ENCODE measurements at regions not wholly inside any gene's neighbourhood (a gene's known extent, or its start where the extent isn't known, plus 50 kb on each side); places are given as distances from the start of the nearest gene placed in this dataset.

DNA sequence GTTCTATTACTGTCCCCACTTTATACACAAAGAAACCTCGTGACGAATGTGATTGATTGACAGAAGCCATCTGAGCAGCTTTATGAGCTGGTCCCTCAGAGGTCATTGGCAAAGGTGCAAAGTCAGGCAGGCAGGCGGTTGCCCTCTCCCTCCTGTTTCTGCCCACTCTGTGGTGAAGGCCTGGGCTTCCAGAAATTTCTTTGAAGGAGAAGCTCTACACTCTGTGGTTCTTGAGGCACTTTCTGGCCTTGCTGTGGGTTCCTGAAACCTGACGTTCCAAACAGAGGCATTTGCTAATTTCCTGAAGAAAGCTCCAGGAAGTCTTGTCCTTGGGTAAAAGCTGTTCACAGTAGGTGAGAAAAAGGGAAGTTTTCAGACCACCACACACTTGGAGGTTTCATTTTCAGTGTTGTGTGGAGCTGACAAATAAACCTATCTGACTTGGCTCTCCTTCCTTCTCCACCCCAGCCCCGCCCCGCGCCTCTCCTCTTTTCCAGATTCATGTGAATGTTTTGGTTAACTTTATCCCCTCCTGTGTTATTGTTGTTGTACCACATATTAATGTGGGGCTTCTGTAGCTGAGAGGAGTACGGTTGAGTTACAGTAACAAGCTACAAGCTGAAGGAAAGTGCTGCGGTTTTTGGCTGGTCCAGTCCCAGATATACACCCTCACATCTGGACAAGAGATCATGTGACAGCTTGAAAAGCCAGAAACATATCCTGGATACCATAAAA lies 274.1 kb downstream of the CLIC5 start:
- DNase-seq = no peak

DNA sequence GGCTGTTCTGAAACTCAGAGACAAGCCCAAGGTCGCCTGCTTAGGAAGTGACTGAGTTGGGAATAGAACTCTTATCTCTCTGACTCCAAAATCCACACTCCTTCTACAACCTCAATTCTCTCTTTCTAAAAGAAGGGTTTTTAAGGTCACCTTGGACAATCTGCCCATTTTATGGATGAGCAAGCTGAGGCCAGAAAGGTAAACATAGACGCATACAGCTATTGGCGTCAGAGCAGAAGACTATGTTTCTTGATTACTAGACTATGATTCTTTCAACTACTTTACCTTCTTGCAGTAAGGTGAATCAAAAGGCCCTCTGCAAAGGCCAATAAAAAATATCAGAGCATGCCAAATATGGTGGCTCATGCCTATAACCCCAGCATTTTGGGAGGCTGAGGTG lies 276.6 kb downstream of the CLIC5 start:
- DNase-seq = no peak

DNA sequence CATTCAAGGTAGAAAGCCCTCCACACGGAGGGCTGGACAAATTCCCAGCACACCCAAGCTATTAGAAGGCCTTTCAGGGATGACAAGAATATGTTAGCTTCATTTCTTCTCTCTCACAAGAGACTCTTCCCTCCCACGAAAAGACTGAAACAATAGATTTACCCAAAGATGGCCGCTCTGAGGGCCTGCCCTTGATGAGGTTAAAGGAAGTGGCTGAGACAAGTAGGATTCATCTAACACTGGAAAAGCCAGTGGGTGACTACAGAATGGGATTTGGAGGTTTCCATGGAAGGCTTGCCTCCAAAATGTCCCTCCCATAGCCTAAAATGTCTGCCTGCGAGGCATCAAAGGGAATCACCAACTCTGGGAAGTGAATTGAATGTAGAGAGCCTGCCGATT lies 277.6 kb downstream of the CLIC5 start:
- DNase-seq = no peak

DNA sequence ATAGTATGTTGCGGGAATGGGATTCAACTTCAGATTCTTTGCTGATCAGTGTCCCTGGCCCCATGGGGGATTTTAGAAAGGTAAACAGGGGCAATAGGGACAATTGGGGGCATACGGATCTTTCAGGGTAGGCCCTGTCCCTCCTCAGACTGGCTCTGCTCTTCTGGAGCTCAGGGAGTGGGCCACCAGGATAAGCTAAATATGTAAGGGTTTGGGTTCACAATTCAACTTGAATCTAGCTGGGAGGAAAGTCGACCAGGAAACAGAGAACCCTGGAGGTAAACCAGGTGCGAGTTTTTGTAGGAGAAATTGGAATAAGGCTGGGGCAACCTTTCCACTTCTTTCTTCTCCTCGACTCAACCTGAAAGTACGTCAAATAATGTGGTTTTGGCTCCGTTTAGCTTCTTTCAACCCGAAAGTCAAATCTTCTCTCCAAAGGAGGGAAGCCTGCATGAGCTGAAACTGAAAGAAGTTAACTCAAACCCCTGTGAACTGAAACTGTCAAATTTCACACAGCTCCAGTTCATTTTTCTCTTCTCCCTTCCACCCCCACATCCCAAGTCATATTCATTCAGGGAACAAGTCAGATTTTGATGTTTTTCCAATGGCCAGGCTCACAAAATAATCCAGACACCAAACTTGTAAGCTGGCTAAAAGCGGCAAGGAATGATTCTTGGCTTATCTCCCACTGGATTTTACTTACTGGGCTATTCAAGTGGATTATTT lies 278.2 kb downstream of the CLIC5 start:
- no peak for DNase-seq

DNA sequence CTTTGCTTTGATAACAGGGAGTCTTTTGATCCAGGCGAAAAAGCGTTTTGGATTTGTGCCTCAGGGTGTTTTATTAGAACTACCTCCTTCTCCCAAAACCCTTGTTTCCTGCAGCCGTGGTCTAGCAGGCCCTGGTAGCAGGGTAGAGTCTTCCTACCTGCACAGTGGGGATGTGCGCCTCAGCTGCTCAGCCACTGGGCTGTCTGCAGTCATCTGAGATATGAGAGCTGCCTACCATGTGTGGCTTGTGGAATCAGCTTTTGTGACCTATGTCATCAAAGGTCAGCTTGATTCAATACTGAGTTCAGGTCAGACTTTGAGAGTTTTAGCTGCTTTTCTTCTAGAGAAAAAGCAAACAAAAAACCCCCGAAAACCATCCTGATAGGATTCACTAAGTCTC lies 279.5 kb downstream of the CLIC5 start:
- DNase-seq = no peak

GRCh38 chr6:45732731-45733130 lies 282.9 kb downstream of the CLIC5 start:
- DNase-seq = no peak

DNA sequence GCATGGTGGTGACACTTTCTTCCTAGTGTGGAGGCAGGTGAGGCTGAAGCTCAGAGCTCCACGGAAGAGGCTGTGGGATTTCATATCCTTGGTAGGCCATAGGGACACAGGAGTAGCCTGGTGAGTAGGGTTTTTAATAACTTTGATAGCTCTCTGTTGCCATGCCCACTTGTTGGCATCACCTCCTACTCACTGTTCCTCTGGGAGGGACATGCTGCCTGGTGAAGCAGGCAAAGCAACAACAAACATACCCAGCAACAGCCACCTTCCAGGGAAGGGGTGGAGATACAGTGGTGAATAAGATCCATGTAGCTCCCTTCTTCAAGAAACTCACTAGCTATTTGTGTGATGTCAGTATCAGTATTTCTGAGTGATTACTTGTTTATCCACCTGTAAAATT lies 285.4 kb downstream of the CLIC5 start:
- DNase-seq = no peak

- no peak for DNase-seq
Measured at GRCh38 chr6:45728674-45729073, 287.0 kb downstream of the CLIC5 start.

DNA sequence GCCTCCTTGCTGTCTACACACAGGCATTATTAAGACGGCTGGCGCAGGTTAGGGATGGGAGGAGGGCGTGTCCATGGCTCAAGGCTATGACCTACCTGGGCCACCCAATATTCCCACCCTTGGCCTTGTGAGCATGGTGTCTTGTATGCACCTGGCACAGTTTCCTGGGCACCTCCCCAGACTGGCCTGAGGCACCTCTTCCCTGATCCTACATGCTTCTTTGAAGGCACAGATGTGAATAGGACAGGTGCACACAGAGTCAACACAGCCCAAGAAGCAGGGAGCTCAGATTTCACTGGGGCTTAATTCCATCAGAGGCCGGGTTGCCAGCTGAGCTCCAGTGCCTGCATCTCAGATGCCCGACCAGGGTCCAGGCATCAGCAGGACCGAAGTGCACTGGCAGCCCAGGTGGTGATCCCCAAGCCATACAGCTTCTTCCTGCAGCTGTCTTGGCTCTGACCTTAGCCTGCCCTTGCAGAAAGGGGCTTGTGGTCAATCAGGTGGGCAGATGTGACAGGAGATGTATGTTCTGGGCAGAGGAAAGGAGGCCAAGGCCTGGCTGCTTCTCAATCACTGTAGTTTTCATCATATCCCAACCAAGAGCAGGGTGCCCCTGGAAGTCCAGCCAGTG lies 287.7 kb downstream of the CLIC5 start:
- DNase-seq = no peak

- DNase-seq = no peak
Measured at GRCh38 chr6:45727228-45727627, 288.4 kb downstream of the CLIC5 start.

GRCh38 chr6:45726444-45726843 lies 289.2 kb downstream of the CLIC5 start:
- DNase-seq = no peak

DNA sequence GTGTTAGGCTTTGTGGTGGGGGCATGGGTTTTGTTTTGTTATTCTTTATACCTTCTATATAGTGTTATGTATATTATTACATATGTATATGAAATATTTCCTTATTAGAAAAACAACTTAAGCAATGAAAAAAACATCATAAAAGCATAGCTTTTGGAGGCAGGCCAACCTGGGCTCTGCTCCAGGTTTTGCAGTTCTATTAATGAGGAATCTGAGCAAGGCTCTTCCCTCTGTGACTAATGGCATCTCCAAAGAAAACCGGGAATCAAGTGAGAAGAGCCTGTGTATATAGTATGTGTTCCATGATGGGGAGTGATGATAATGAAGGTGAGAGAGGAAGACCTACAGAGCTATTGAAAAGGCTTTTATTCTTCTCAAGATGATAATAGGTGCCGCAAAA lies 291.1 kb downstream of the CLIC5 start:
- no peak for DNase-seq

DNA sequence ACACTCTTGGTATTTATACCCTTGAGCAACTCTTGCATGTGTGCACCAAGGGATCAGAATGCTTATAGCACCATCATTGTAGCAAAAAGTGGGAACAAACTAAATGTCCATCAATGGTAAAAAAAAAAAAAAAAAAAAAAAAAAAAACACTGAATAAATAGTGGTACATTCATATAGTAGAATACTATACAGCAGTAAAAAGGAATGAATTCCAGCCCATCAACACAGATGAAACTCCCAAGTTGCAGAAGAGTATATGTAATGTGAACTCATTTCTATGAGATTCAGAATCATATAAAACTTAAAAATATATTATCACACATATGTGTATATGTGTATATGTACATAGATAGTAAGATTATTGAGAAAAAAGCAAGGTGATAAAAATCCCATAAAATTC lies 291.6 kb downstream of the CLIC5 start:
- DNase-seq = no peak

- no peak for DNase-seq
Measured at GRCh38 chr6:45722876-45723275, 292.8 kb downstream of the CLIC5 start.

DNA sequence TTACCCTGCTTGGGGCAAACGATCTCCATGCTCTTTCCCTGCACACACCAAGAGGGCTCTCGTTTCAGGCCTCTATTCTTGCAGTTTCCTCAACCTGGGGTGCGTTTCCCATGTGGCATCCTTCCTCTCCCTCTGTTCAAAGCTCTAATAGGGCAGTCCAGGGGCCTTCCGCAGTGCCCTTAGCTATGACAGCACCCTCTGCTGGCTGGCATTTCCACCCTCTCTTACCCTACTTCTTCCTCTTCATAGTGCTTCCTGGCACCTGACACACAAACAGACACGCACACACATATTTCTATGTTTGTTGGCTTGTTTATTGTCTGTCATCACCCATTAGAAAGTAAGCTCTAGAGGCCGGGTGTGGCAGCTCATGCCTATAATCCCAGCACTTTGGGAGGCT lies 294.0 kb downstream of the CLIC5 start:
- DNase-seq = no peak

DNA sequence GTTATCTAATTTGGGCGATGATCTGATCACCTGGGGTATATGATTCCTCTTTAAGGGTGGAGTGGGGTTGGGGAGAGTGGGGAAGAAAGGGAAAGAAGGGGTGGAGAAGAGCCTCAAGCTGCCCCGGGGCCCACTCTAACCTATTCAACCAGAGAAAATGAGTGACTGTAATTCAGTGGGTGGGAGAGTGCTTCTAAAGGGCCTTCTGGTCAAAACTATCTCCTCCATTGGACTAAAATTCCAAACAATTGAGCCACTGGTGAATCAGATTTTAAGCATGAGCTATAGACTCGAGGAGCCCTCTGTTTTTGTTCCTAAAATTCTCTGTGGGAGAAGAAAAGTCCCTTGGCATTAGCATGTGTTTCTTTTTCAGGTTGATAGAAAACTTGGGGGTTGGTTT lies 296.8 kb downstream of the CLIC5 start:
- no peak for DNase-seq

- no peak for DNase-seq
Measured at GRCh38 chr6:45718131-45718530, 297.5 kb downstream of the CLIC5 start.

GRCh38 chr6:45717715-45718114 lies 297.9 kb downstream of the CLIC5 start:
- no peak for DNase-seq

DNA sequence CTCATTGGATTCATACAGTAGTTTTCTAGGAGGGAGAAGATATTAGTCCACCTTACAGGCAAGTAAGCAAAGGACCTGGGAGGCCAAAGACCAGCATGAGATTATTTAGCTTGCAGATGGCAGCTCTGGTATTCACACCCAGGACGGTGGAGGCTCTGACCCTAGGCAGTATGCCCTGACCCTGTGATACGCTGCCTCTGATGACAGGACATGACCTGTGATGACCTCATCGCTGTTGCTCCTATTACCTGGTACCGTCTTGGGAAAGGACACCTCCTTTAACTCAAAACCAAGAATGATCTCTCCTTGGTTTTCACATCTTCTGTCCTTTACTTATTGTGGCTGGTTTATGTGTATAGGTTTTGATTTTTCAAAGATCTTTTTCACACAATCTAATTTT lies 298.6 kb downstream of the CLIC5 start:
- DNase-seq = no peak

GRCh38 chr6:45715508-45715803 lies 300.2 kb downstream of the CLIC5 start:
- DNase-seq = no peak

DNA sequence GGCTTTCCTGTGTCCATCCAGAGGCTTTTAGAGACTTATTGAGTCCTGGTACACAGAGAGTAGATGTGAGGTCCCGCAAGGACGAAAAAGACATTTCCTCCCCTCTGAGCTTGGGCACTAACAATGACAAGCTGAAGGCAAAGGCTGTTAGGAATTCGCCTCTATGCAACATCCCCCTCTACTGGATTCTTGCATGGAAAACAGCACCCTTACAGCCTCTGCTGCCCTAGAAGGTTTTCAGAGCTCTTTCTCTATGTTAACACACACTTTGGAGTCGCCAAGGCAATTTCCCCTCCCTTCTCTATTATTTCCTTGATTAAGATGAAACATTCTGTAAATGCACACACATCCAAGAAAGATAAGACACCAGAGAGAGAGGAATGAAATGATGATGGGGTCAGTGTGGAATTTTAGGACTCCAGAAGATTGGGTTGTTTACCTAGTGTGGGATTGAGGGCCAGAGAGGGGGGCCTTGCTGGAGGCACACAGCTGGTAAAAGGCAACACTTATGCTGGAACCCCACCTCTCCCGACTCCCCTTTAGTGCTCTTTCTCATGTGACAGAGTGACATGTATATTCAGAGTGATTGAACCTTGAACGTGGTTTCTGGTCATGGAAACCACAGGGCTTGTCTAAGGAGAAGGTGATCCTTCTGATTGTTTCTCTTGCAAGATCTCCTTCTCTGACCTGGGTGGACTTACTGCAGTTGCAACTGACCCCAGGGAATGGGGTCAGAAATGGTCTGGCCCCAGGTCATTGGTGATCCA lies 300.7 kb downstream of the CLIC5 start:
- peak; percentile 14 for DNase-seq

- DNase-seq = no peak
Measured at GRCh38 chr6:45714006-45714730, 301.5 kb downstream of the CLIC5 start.
